GM21737 (cell line): ENCODE measurements at regions not wholly inside any gene's neighbourhood (a gene's known extent, or its start where the extent isn't known, plus 50 kb on each side); places are given as distances from the start of the nearest gene placed in this dataset.
"Not testable (repeated sequence)": the region's sequence is repeated elsewhere in the genome, so short reads cannot be mapped to it uniquely, and the experiment has no call there.

Source experiments
- ATAC-seq: cut with Tn5 transposase; IDR thresholded peaks from one replicate; pipeline ENCODE4 v1.9.1; 2021; ENCODE audit warnings: mild to moderate bottlenecking, moderate library complexity; ENCODE audit not compliant: unreplicated experiment

DNA sequence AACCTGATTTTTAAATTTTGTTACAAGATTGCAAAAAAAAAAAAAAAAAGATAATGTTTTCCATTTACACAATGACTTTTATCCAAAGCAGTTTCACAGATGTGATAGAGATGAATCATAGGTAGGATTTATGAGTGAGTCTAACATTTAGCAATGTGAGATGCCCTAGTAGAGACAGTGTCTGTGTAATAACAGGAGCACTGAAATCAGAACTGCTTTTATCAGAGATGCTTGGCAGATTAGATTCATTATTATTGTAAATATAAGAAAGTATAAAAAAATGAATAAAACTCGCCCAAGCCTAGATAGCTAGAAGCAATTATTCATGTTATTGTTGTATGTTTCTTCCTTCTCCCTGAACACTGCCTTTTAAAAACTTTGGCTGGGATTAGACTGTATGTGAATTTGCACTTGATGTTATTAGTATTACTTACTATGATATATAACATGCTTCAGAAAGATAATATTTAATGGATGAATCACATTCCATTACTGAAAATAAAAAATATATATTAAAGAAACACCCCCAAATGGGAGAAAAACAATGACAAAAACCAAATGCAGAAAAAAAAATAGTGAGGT is 567.3 kb upstream of the KLF4 start:
- ATAC-seq = no peak

- ATAC-seq = no peak
Observed at GRCh38 chr9:108056084-108056804, 566.7 kb upstream of the KLF4 start.

DNA sequence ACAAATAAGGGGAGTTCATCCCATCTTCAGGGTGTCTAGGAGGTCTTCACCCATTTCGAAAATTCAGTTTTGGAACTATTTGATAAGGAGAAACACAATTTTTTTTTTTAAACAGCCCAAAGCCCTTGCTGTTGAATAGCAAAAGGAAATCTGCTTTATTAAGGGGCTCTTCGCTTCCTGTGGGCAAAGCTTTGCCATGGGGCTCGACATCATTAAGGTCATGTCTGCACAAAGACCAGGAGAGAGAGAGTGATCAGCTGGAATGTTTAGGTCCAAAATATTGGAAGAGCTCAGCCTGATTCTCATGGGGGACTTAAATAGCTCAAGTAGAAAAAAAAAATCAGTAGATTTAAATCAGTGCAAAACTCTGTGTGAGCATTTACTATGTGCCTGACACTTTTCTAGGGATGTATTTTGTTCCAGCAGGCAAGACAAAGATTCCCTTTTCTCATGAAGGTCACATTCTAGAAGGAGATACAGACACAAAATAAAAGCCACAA is 564.6 kb upstream of the KLF4 start:
- no peak for ATAC-seq

- ATAC-seq = no peak
Observed at GRCh38 chr9:108053555-108054061, 564.0 kb upstream of the KLF4 start.

- no peak for ATAC-seq
Observed at GRCh38 chr9:108052431-108053080, 563.0 kb upstream of the KLF4 start.

DNA sequence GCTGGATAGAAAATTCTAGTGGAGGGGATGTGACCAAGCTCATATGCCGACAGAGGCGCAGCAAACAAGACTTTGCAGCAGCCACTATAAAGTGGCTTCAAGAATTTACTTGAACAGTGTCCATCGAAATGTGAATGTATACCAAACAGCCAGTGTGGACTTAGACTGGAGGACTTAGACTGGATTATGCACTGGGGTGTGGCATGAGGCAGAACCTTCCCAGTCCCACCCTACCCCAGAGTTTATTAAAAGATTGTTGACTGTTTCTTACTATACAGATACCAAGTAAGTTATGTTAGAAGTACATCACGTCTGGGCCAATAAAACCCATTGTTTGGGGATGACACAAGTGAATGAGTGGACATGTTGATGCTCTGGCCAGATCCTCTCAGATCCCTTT is 561.3 kb upstream of the KLF4 start:
- ATAC-seq = no peak

DNA sequence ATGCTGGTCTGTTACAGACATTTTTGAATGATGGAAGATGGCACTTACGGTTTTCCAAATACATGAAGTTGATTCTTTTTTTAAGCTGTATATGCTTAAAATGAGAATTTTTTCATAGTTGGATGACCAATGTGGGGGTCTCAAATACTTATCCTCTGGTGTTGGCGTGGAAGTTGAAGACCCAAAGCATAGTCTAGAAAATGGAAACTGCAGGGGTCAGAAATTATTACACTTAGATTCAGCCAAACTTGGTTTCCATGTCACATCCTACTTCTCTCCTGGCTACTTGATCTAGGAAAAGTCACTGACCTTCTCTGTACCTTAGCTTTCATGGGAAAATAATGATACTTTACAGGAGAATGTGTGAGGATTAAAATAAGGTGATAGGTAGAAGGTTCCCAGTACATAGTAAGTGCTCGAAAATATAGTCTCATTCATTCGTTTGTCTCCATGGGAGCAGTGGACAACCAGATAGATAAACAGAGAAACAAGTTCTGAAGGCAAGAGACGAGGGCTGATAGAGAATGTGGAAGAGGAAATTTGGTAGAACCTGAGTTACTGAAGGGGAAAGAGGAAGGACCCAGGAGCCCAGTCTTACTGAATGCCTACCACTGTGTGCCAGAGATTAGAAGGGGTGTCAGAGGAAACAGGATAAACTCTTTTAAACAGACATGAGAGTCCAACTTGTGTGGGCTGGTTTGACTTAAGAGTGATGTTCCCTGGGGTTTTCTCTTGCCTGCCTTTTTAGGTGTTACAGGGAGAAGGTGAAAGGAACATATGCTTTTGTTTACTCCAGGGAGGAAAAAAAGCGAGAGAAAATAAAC is 560.3 kb upstream of the KLF4 start:
- ATAC-seq = no peak

DNA sequence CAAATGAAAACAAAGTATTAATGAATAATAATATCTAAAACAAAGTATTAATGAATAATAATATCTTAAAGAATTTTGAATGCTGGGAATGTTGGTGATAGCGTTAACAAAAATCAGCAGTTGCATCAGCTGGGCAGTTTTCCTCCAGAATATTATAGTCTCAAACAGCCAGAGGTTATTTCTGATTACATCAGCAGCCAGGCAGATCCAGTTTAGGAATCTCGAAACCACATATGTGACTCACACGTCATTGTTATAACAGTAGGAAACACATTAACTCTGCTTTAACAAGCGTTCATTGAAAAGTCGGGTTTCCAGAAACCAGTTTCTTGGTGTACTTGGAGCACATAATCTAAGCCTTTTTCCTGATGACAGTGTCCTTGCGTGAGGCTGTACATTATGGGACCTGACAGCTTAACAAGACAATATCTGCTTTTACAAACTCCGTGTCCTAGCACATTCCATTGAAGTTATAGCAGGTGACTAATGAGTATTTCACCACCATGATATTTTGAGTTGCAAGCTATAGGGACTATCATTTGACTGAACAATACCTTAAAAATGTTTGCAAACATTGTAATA is 559.5 kb upstream of the KLF4 start:
- ATAC-seq = no peak

DNA sequence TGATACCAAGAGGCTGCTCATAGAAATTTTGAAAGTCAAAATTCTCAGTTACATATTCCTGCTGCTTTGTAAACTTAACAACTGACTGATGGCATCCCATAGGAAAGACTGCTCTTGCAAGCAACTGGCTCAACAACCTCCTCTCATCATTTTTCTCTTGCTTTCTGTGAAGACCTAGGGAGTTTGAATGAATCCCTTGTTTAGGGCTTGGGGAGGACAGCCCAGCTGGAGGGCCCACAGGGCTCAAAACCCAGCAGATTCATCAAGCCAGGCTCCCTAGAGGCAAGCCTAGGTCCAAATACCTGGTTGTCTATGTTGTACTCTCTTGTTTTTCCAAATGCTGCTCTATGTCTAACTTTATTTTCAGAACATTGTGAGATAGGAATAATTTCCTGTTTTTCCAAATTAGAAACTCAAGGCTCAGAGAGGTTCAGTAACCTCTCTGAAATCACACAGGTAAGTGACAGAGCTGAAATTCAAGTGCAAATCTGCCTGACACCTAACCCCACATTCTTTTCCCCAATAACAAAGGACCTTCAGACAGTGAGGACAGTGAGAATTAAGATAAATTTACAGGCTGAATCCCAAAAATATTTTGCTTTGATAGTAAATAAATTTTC is 558.9 kb upstream of the KLF4 start:
- no peak for ATAC-seq

DNA sequence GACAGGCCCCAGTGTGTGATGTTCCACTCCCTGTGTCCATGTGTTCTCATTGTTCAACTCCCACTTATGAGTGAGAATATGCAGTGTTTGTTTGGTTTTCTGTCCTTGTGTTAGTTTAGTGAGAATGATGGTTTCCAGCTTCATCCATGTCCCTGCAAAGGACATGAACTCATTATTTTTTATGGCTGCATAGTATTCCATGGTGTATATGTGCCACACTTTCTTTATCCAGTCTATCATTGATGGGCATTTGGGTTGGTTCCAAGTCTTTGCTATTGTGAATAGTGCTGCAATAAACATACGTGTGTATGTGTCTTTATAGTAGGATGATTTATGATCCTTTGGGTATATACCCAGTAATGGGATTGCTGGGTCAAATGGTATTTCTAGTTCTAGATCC is 558.2 kb upstream of the KLF4 start:
- ATAC-seq = not testable (repeated sequence)

DNA sequence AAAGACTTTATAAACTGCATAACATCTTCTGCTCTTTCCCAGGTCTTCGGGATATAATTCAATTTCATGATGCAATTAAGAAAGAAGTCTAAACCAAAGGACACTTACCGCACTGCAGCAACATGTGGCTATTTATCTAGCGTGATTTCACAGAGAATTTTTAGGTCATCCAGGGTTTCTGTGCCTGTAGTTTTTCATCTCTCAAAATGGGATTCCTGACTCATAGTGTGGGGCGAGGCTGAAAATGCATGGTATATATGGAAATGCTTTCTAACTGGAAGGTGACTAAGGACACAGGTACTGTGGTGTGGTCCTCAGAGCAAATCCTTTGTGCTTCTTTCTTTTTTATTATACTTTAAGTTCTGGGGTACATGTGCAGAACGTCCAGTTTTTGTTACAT is 557.7 kb upstream of the KLF4 start:
- ATAC-seq = no peak

- ATAC-seq = no peak
Observed at GRCh38 chr9:108045851-108046250, 556.3 kb upstream of the KLF4 start.

DNA sequence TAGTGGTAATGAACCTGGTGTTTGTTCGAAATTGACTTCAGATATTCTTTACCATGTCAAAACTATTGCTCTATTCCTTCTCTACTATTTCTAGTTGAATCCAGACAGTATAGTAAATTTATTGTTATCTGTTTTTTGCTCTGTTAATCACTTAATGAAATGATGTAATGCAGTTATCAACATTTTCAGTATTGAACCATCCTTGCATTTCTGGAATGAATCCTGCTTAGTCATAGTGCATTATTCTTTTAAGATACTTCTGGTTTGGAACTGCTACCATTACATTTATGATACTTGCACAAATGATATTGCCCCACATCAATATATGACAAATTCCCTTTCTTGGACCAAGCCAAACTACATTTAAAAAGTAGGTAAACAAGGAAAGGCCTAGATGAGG is 554.0 kb upstream of the KLF4 start:
- no peak for ATAC-seq

DNA sequence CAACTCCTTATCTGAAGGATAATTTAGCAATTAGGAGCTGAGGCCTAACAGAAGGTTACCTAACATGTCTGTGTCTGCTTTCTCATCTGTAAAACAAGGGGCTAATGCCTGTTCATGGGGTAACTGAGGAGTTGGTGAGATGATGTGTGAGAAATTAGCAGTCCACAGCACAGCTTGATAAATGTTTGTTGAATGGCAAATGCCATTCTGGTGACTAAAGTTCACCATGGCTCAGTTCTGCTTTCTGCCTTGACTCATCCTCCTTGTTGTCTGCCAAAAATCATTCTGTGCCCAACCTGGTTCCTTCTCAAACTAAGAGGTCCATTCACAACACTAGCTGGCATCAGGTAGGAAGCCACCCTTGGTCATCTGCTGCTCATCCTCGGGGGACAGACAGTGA is 552.0 kb upstream of the KLF4 start:
- no peak for ATAC-seq

- ATAC-seq = no peak
Observed at GRCh38 chr9:108040783-108041182, 551.2 kb upstream of the KLF4 start.

GRCh38 chr9:108039493-108039892 is 549.9 kb upstream of the KLF4 start:
- no peak for ATAC-seq

DNA sequence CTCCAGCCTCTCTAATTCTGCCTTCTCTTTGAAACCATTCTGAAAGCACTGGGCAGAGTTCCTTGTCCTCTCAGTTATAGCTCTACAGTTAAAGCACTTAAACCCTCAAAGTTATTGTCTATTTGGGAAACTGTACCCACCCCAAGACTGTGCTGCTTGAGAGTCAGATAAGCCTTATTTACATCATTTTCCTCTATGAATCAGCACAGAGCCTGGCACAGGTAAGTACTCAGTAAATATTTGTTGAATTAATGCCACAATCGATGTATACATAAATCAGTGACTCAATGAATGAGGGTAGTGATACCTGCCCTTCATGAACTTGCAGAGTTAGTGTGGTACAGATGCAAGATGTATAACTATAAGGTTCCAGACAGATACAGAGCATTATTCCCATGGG is 549.4 kb upstream of the KLF4 start:
- ATAC-seq = no peak

GRCh38 chr9:108035487-108035886 is 545.9 kb upstream of the KLF4 start:
- ATAC-seq = no peak

GRCh38 chr9:108033976-108034964 is 544.7 kb upstream of the KLF4 start:
- ATAC-seq = no peak
